HG03039 (cell line): ENCODE measurements at regions not wholly inside any gene's neighbourhood (a gene's known extent, or its start where the extent isn't known, plus 50 kb on each side); places are given as distances from the start of the nearest gene placed in this dataset.

Experiments
- ATAC-seq: cut with Tn5 transposase; IDR thresholded peaks from one replicate; pipeline ENCODE4 v1.9.1; 2021; ENCODE audit warnings: mild to moderate bottlenecking, moderate library complexity; ENCODE audit not compliant: unreplicated experiment

DNA sequence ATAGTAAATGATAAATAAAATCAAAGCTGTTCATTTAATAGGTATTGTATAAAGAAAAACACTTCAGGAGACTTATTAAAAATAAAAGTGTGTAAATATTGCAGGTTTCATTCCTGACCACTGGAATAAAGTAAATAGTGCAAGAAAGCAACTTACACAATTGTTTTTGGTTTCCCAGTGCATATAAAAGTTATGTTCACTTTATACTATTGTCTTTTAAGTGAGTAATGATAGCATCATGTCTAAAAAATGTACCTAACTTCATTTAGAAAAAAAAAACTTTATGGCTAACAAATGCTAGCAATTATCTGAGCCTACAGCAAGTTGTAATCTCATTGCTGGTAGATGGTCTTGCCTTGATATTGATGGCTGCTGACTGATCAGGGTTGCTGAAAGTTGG is 726.6 kb upstream of the POU3F2 start:
- ATAC-seq = no peak

DNA sequence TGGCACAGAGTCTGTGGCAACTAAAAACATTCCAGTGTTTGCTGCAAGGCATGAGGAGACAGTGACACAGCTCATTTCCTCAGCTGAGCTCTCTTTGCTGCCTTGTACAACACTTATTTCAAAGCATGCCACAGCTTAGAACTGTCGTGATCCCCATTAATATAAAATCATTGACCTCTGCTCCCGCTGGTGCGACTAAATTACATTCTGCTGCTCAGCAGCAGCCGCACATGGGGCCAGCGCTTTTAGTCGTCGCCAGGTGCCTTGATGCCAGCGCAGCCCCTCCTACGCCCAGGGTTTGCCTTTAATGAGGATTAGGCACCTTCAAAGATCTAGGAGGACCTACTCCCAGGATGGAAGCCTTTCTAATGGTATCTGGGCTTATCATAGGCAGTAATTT is 717.9 kb upstream of the POU3F2 start:
- no peak for ATAC-seq

DNA sequence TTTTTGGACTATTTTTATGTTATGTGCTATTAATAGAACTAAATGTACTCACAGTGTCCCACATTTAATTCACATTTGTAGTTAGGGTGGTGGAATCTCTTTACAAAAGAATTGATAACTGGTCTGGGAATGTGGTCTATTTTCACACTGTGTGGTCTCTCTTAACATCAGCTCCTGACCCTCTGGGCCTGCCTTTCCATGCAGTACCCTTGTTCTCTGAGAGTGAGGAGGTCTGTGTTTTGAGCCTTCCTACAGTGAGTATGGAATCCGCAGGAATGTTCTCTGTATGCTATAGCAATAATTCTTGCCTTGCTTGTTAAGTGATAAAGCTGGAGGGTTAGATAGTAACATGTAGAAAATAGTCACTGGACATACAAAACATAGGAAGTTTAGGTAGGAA is 717.3 kb upstream of the POU3F2 start:
- ATAC-seq = no peak

DNA sequence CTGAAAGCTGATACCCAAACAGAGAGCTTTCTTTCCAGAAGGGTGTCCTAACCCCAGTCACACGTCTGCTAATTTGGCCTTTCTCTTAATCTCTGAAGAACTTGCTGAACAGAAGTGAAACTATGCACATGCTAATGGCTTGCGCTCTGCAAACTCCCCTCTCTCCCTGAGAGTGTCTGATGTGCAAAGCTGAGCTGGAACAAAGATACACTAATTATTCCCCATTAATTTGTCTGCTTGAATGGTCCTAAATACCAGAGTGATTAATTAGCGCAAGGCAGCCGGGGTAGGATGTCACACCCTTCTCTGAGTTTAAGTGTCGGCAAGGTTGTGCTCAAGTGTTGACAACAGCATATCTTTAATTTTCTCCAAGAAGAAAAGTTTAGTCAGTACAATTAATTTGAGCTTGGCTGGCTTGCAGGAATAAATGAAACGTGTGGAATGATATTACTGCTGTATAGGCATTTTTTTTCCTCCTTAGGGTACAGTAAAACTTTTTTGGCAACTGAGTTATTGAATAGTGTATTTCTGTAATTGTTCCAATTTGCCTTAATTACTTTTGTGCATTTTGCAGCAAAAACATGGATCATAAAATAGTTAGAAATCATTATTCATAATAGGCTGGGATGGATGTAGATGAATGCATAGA is 715.9 kb upstream of the POU3F2 start:
- ATAC-seq = no peak

- no peak for ATAC-seq
These were observed 710.2 kb upstream of the POU3F2 start for GRCh38 chr6:98124171-98124570.

DNA sequence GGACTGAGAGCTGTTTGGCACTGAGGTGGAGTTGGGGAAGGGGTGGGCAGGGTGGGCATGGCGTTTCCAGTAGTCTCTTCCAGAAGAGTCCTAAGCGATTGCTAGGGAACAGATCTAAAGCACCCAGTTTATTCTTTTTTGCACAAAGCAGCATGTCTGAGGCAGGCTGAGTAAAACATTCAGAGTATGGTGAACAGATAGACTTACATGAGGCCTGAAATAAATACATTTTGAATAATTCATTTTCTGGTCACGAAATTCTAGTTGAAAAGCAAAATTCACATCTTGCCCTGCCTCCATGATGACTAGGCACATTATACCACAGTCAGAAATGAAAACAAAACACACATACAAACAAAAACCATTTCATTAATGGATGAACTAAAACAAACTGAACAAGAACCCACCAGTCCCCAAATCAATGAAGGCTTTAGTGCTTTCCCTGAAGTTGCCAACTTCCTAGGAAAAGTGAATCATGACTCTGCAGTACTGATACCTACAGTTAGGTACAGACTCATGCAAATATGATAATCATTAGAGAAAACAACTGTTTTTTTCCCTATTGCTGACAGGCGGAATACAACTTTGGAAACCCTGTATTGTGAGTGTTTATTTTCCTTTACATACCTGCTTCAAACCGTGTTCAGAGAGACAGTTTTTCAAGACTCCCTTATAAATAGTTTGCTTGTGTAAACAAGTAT is 702.9 kb upstream of the POU3F2 start:
- ATAC-seq = no peak

DNA sequence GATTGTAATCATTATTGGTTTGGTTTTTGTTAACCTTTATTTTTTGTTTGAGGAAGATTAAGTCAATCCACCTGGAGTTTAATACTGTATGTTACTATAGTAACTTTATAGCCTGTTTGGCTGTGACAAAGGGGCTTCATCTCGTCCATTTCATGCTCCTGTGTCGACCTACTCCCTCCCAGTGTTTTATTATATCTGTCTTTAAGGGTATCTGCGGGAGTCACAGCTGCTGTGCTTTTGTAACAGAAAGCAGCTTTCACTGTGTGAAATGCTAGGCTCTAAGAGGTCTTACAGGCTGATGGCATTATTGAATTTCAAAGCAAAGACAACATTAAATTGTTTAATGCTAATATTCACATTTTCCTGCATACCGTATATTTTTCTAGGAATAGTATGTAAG is 698.0 kb upstream of the POU3F2 start:
- ATAC-seq = no peak

- no peak for ATAC-seq
These were observed 697.0 kb upstream of the POU3F2 start for GRCh38 chr6:98137391-98137790.

- ATAC-seq = no peak
These were observed 691.5 kb upstream of the POU3F2 start for GRCh38 chr6:98142839-98143238.

DNA sequence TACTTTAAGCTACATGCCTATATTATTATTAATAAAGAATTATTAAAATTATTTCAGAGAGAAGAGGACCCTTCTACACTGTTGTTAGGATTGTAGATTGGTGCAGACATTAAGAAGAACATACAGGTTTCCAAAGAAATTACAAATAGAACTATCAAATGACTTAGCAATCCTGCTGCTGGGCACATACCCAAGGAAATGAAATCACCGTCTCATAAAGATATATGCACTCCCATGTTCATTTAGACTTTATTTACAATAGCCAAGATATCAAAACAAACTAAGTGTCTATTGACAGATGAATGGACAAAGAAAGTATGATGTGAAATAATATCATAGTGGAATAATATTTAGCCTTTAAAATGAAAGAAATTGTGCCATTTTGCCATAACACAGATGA is 687.7 kb upstream of the POU3F2 start:
- ATAC-seq = no peak

- ATAC-seq = no peak
These were observed 677.8 kb upstream of the POU3F2 start for GRCh38 chr6:98156580-98156979.

DNA sequence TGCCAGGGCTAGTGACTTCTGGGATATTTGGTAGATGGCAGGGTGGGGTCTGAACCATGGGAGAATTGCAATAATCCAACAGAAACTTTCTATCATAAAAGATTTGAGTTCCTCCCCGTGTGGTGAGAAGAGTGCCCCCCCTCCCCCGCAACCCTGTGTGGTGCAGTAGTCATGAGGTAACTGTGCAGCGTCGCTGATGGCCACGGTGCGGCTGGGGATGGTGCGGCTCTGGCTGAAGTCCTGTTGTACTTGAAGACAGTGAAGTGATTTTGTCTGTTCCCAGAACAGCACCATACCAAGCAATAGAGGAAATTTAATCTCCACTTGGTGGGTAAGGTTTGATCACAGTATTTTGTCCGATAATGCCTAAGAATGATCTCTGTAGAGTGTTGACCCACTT is 654.8 kb upstream of the POU3F2 start:
- no peak for ATAC-seq

DNA sequence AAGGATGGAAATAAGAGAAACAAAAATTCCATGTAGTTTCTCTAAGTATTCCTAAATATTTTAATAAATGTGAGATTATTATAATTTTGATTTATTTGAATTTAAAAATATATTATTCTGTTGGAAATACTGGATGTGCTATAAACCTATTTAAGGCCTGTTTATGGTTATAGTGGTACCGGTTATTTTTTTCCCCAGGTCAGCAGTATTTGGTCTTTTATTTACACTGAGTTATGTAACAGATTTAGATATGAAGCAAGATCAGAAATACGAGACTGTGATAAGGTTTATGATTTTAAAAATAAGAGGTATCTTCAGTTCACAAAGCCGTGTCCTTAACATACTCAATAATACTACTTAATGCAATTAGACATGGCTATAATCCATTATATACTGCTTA is 634.3 kb upstream of the POU3F2 start:
- ATAC-seq = no peak

DNA sequence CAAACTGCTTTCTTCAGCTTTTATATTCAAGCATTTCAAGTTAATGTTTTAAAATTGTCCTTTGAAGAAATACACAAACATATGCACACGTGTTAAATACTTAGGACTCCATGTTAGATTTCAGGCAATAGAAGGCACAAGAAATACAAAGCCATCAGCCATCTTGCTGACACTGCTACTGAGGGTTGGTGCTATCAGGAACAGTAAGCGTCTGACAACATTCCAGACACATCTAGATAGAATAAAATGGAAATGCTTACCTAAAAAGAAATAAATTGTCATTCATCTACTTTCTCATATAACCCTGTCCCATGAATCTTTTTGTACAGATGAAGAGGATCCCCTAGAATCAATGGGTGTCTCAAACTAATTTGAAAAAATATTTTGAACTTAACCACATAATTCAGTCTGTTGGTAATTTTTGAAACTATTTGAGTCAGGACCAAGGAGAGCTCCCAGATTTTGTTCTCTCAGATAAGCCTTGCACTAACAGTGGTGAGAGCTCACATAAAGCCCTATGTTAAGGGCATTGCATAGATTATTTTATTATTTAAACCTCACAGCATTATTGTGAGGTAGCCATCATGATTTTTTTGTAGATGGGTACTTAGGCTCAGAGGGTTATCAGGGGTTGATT is 631.1 kb upstream of the POU3F2 start:
- ATAC-seq = no peak

DNA sequence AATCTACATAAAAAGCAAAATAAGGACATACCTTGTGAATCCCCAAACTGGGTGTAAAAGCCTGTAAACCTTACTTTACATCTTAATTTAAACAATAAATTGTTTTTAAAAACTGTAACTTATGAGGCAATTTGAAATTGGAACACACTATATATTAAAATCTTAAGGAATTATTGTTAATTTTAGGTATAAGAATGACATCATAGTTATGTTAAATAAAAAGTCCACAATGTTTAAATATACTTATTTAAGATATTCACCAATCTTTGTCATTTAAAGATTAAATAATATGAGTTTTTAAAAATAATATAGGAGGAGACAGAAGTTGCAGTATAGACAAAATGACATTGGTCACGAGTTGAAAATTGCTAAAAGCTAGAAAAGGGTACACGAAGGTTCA is 621.9 kb upstream of the POU3F2 start:
- ATAC-seq = no peak

GRCh38 chr6:98215531-98215930 is 618.8 kb upstream of the POU3F2 start:
- ATAC-seq = no peak

DNA sequence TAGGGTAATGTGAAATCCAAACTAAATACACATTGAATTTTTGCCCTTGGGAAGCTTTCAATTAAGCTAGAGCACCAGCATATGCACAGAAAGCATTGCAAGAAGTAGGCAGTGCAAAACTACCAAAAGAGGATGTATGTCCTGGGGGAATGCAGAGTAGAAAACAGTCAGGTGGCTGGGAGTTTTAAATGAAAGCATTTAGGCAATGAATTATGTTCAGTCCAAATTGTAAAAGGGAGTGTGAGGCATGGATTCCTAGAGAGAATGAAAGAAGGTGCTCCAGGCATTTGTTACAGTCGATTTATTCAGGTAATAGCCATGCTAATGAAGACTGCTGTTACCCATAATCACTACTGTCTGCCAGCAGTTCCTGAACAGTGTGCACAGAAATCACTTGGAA is 604.1 kb upstream of the POU3F2 start:
- no peak for ATAC-seq

DNA sequence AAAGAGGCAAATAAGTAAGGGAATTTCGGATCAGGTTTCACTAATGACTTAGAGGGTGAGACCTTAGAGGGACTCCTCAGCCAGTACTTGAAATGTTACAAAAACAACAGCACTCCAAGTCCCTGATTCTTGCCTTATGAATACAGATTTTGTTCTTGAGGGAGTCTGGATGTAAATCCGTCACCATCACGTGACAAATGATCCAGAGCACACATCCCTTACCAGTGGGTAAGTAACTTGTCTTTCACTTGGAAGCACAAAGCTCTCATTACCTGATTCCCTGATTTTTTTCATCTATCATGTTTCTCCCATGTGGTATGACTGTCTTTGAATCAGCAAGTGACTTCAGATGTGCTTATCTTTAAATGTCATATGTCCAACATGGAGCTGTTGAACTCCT is 595.3 kb upstream of the POU3F2 start:
- no peak for ATAC-seq

DNA sequence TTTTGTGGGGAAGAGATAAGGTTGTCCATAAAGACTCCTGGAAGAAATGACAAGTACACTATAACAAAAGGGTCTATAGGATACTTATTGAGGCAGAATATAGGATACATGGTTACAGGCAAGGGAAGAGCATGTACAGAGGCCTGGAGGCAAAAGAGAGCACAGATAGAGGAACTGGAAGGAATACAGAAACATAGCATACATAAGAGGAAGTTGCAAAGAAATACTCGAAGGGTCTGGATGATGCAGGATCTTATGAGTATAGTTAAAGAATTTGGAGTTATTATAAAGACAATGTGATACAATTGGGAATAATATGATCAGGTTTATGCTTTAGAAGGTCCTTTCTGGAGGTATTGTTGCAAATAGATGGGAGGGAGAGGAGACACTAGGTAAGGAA is 592.7 kb upstream of the POU3F2 start:
- no peak for ATAC-seq

DNA sequence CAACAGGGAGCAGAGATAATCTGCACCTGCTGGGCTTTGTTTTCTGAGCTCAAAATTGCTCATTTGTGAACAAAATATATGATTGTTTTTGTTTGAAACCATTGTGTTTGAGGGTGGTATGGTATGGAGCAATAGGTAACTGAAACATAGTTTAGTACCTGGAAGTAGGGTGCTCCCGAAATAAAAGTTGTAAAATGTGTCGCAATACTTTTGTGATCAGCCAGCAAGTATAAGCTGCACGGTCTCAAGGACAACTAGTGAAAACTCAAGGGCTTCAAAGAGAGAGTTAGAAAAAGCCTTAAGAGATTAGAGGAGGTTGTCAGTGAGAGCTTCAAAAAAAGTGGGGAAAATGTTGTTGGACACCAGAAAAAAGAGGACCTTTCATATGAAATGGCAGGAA is 579.8 kb upstream of the POU3F2 start:
- ATAC-seq = no peak

- no peak for ATAC-seq
These were observed 574.0 kb upstream of the POU3F2 start for GRCh38 chr6:98260382-98260781.

GRCh38 chr6:98272060-98272459 is 562.3 kb upstream of the POU3F2 start:
- no peak for ATAC-seq
